Heart left ventricle (tissue), 16 donors: ENCODE measurements at regions not wholly inside any gene's neighbourhood (a gene's known extent, or its start where the extent isn't known, plus 50 kb on each side); places are given as distances from the start of the nearest gene placed in this dataset.

ENCODE experiments used
- ATAC-seq, 4 donors: fragments of 200-7000 bp; cut with Tn5 transposase; one replicate each; pipeline ENCODE4 v1.9.1; 2020 to 2022; ENCODE audit warnings: moderate library complexity in 4 of 4, mild to moderate bottlenecking in 3 of 4, moderate number of reproducible peaks in 1 of 4
- DNase-seq, 5 donors: peaks; one replicate each; pipeline ENCODE4 v3.0.0-alpha.2; 2020
- H3K27ac ChIP-seq, 12 donors: fragments of 200-600 bp; sonication (generic) in 4 of 12; one replicate each; pipeline versions ENCODE4 v1.5.0 to v1.8.0; 2016 to 2022; ENCODE audit warnings: mild to moderate bottlenecking in 2 of 12
- H3K27me3 ChIP-seq, 9 donors: fragments of 200-600 bp; sonication (generic) in 2 of 9; one replicate each; pipeline versions ENCODE4 v1.5.1 to v1.8.0; 2016 to 2022; ENCODE audit warnings: mild to moderate bottlenecking in 3 of 9
- H3K36me3 ChIP-seq, 9 donors: fragments of 200-600 bp; sonication (generic) in 2 of 9; one replicate each; pipeline versions ENCODE4 v1.5.0 to v1.8.0; 2018 to 2022; ENCODE audit warnings: mild to moderate bottlenecking in 2 of 9
- H3K4me1 ChIP-seq, 12 donors: fragments of 200-600 bp; sonication (generic) in 4 of 12; one replicate each; pipeline versions ENCODE4 v1.5.0 to v1.8.0; 2016 to 2022; ENCODE audit warnings: mild to moderate bottlenecking in 3 of 12
- H3K4me3 ChIP-seq, 12 donors: fragments of 200-600 bp; sonication (generic) in 4 of 12; one replicate each; pipeline versions ENCODE4 v1.5.0 to v1.8.0; 2017 to 2022; ENCODE audit warnings: mild to moderate bottlenecking in 9 of 12, moderate library complexity in 4 of 12
- H3K9me3 ChIP-seq, 12 donors: fragments of 200-600 bp; sonication (generic) in 4 of 12; one replicate each; pipeline versions ENCODE4 v1.5.0 to v1.8.0; 2016 to 2022; ENCODE audit warnings: mild to moderate bottlenecking in 1 of 12
- POLR2A ChIP-seq, 2 donors: fragments of 450-650 bp; IDR thresholded peaks; one replicate each; pipeline ENCODE4 v1.6.1; 2017; ENCODE audit warnings: antibody characterized with exemption in 2 of 2, mild to moderate bottlenecking in 2 of 2, moderate library complexity in 2 of 2
- WGBS, 4 donors: extraction: QIAGEN DNeasy Blood & Tissue Kit in 2 of 4; methylation state at CpG; one replicate each; pipeline versions ENCODE4 v1.1.5 to v1.1.7; 2013 to 2018; 5-methylcytosine and 5-hydroxymethylcytosine counted together
- intact Hi-C, 10 donors: fragments of 100-400 bp; cut with DNase I; formaldehyde crosslinking; loops; one replicate each; pipeline versions ENCODE4 v1.11.1 to v1.14.2; 2022
- TF ChIP-seq, protein P1 (sequence below), 12 donors: fragments of 200-600 bp; sonication (generic) in 4 of 12; IDR thresholded peaks; one replicate each; pipeline versions ENCODE4 v1.5.0 to v1.8.0; 2018 to 2022; ENCODE audit warnings: antibody characterized with exemption in 12 of 12, mild to moderate bottlenecking in 5 of 12
- donor health status: ischemic (EF 13 %, LVEDD 7.1; RV severe dilation, severe dysfunction).
- donor health status: healthy with polysubstance abuse.
- donor health status: DM: no; HTN: yes; CAD: no.
- donor health status: DM: no; HTN: no; CAD: no.
- donor health status: ischemic (EF 25% LVEDD 6.9; RV normal size, moderate dysfunction).
- donor health status: ischemic (EF 25% LVEDD 5.7; RV mildly dilated, moderate dysfunction).
- donor health status: healthy.
- donor health status: DM: yes; HTN: yes; CAD: no.
- donor health status: ischemic (EF 35%, LVEDD 5.7; RV mildly dilated, moderate dysfunction).
- donor health status: nonischemic (EF 11% LVEDD 7.7; RV severe dilation, severe dysfunction).
- donor health status: DM: yes; HTN: yes; CAD: no.
- donor health status: PGD.
- donor health status: ischemic (EF 29% LVEDD 5.4; RV normal size, mild dysfunction).
- donor health status: nonischemic (EF 23%, LVEDD 6.1; RV moderate dilation, normal function).

DNA sequence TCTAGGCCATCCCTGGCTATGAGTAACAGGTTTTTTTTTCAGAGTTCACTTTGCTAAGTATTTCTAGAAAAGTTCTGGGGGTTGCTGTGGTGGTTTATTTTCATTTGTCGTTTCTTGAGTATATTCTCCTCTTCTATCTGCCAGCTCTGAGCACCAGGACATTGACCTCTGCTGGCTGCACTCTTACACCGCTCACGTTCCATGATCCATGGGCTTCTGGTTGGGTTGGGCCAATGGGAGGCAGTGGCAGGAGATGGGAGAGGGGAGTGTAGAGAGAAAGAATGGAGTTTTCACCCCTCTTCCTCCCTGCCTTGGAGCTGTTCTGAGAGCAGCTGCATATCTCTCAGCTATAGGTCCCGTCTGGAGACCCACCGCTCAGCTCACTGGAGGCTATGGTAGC is 161.0 kb upstream of the ATXN1 start:
- Histone ChIP-seq H3K4me1 (no peaks in the 10 kb centered on the region), H3K27ac (no peak overlapping the region), H3K9me3 (no peaks in the 10 kb centered on the region), H3K4me3 (no peak overlapping the region), H3K36me3 (no peaks in the 10 kb centered on the region), H3K27me3 (peaks cover 0 to 5% (median 0%) of the 10 kb centered on the region in 9 donors)
- no peak for ATAC-seq
- intact Hi-C loops, result no loop called here
- no peak for TF ChIP-seq POLR2A (IDR thresholded peaks at IDR 0.05)
- TF ChIP-seq, protein P1, sequence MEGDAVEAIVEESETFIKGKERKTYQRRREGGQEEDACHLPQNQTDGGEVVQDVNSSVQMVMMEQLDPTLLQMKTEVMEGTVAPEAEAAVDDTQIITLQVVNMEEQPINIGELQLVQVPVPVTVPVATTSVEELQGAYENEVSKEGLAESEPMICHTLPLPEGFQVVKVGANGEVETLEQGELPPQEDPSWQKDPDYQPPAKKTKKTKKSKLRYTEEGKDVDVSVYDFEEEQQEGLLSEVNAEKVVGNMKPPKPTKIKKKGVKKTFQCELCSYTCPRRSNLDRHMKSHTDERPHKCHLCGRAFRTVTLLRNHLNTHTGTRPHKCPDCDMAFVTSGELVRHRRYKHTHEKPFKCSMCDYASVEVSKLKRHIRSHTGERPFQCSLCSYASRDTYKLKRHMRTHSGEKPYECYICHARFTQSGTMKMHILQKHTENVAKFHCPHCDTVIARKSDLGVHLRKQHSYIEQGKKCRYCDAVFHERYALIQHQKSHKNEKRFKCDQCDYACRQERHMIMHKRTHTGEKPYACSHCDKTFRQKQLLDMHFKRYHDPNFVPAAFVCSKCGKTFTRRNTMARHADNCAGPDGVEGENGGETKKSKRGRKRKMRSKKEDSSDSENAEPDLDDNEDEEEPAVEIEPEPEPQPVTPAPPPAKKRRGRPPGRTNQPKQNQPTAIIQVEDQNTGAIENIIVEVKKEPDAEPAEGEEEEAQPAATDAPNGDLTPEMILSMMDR (IDR thresholded peaks at IDR 0.05), result no peak
- 70 to 80% (median 75%) methylated on average over 5 of the region's 5 CpGs for WGBS, 4 donors
- DNase-seq, result no peak

DNA sequence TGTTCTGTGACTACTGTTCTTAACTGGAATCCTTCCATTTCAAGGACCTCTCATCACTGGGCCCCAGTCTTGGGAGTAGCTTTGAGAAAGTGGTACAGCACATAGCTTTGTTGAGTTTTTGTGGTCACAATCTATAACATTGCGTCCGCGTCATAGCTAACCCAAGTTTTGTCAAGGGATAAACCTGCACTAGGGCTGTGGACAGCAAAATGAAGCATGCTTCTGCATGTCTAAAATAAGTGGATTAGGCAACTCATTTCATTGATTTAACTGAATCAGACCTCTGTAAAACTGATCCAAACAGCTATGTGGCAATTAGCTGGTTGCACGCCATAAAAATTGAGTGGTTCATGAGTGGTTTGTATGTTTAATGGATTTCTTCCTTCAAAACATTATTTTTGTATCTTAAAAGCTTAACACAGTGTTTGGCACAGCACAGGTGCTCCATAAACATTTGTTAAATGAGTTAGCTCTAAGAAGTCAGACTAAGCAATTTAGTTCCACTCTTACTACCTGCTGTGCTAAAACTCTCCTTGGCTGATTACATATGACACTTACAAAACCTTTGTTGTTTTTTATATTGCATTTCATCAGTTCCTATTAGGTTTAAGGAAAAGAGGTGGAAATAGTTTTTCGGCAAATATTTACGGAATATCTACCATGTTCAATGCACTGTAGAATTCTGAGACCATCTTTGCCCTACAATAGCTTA is 160.3 kb upstream of the ATXN1 start:
- TF ChIP-seq POLR2A (IDR thresholded peaks at IDR 0.05), result no peak
- TF ChIP-seq, protein P1 (IDR thresholded peaks at IDR 0.05), result no peak

DNA sequence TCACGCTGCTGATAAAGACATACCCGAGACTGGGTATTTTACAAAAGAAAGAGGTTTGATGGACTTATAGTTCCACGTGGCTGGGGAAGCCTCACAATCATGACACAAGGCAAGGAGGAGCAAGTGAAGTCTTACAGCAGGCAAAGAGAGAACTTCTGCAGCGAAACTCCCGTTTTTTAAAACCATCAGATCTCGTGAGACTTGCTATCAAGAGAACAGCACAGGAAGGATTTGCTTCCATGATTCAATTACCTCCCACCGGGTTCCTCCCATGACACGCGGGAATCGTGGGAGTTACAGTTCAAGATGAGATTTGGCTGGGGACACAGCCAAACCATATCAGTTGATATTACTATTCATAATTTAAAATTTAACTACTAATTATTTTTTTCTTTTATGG is 157.3 kb upstream of the ATXN1 start:
- H3K9me3 ChIP-seq, result peaks cover 0 to 11% (median 8%) of the 10 kb centered on the region in 12 donors
- intact Hi-C loops, result no loop called here
- ATAC-seq (no peak), DNase-seq (no peak)
- H3K4me3 ChIP-seq, result no peak overlapping the region
- H3K27me3 ChIP-seq, result peaks cover 0 to 5% (median 0%) of the 10 kb centered on the region in 9 donors
- no peak for TF ChIP-seq POLR2A (IDR thresholded peaks at IDR 0.05)
- TF ChIP-seq, protein P1 (IDR thresholded peaks at IDR 0.05), result no peak
- no peaks in the 10 kb centered on the region for H3K4me1 ChIP-seq
- H3K36me3 ChIP-seq, result no peaks in the 10 kb centered on the region
- 51 to 63% (median 57%) methylated on average over 10 of the region's 10 CpGs for WGBS, 4 donors
- no peak overlapping the region for H3K27ac ChIP-seq

More for the DNA sequence above, 160.3 kb upstream of the ATXN1 start:
- ATAC-seq (no peak), DNase-seq (no peak)
- Histone ChIP-seq H3K4me1 (no peaks in the 10 kb centered on the region), H3K9me3 (no peaks in the 10 kb centered on the region), H3K4me3 (no peak overlapping the region), H3K27me3 (peaks cover 0 to 5% (median 0%) of the 10 kb centered on the region in 9 donors), H3K27ac (no peak overlapping the region), H3K36me3 (no peaks in the 10 kb centered on the region)
- intact Hi-C loops, result no loop called here
- 79 to 88% (median 81%) methylated on average over 6 of the region's 6 CpGs for WGBS, 4 donors

DNA sequence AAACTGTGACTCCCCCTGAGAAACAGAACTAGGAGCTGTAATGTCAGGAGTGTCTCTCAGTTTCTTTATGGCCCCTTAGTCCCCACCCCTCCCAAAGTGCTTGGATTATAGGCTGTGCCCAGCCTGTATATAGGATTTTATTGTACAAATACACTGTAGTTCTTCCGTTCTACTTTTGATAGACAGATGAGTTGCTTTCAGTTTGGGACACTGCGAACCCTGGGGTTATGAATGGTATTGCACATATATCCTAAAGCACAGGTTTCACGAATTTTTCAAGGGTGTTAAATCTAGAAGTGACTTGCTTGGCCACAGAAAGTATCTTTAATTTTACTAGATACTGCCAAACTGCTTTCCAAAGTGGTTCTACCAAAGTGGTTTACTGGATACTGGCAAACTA is 152.9 kb upstream of the ATXN1 start:
- Histone ChIP-seq H3K36me3 (no peaks in the 10 kb centered on the region), H3K4me1 (no peaks in the 10 kb centered on the region), H3K27ac (no peak overlapping the region), H3K27me3 (peaks cover 0 to 2% (median 0%) of the 10 kb centered on the region in 9 donors), H3K4me3 (no peak overlapping the region), H3K9me3 (peaks cover 0 to 32% (median 12%) of the 10 kb centered on the region in 12 donors)
- no peak for DNase-seq
- WGBS, 4 donors, result 82 to 87% (median 85%) methylated on average over 3 of the region's 3 CpGs
- intact Hi-C loops, result no loop called here
- no peak for TF ChIP-seq POLR2A (IDR thresholded peaks at IDR 0.05)
- TF ChIP-seq, protein P1 (IDR thresholded peaks at IDR 0.05), result no peak
- no peak for ATAC-seq
